ENCODE measurements at regions not wholly inside any gene's neighbourhood (a gene's known extent, or its start where the extent isn't known, plus 50 kb on each side); places are given as distances from the start of the nearest gene placed in this dataset.
"Not testable (repeated sequence)": the region's sequence is repeated elsewhere in the genome, so short reads cannot be mapped to it uniquely, and the experiment has no call there.

- no peak for DNase-seq (ENCODE audit: low read depth in 2 of 2)
These were observed 113.4 kb downstream of the RTP5 start for GRCh38 chr2:241982706-241983570.

GRCh38 chr2:241983571-241984270 lies 114.2 kb downstream of the RTP5 start:
- DNase-seq (ENCODE audit: low read depth in 2 of 2) = no peak

- DNase-seq (ENCODE audit: low read depth in 2 of 2) = no peak
These were observed 114.7 kb downstream of the RTP5 start for GRCh38 chr2:241984271-241984655.

GRCh38 chr2:241984658-241985057 lies 115.1 kb downstream of the RTP5 start:
- DNase-seq (ENCODE audit: low read depth in 2 of 2) = no peak

GRCh38 chr2:241985161-241985985 lies 115.8 kb downstream of the RTP5 start:
- DNase-seq (ENCODE audit: low read depth in 2 of 2) = not testable (repeated sequence)

GRCh38 chr2:241985986-241986329 lies 116.4 kb downstream of the RTP5 start:
- DNase-seq (ENCODE audit: low read depth in 2 of 2) = no peak

- DNase-seq (ENCODE audit: low read depth in 2 of 2) = no peak
These were observed 117.5 kb downstream of the RTP5 start for GRCh38 chr2:241986836-241987641.

GRCh38 chr2:241987726-241988125 lies 118.2 kb downstream of the RTP5 start:
- no peak for DNase-seq (ENCODE audit: low read depth in 2 of 2)

- no peak for DNase-seq (ENCODE audit: low read depth in 2 of 2)
These were observed 118.6 kb downstream of the RTP5 start for GRCh38 chr2:241988146-241988545.

- no peak for DNase-seq (ENCODE audit: low read depth in 2 of 2)
These were observed 119.5 kb downstream of the RTP5 start for GRCh38 chr2:241989074-241989473.

GRCh38 chr2:241990466-241990865 lies 120.9 kb downstream of the RTP5 start:
- DNase-seq (ENCODE audit: low read depth in 2 of 2) = no peak

- DNase-seq (ENCODE audit: low read depth in 2 of 2) = no peak
These were observed 121.8 kb downstream of the RTP5 start for GRCh38 chr2:241991299-241991698.

GRCh38 chr2:241992753-241993152 lies 123.2 kb downstream of the RTP5 start:
- no peak for DNase-seq (ENCODE audit: low read depth in 2 of 2)

- DNase-seq (ENCODE audit: low read depth in 2 of 2) = no peak
These were observed 124.0 kb downstream of the RTP5 start for GRCh38 chr2:241993386-241994005.

- no peak for DNase-seq (ENCODE audit: low read depth in 2 of 2)
These were observed 124.6 kb downstream of the RTP5 start for GRCh38 chr2:241994086-241994485.

GRCh38 chr2:241994556-241995213 lies 125.2 kb downstream of the RTP5 start:
- no peak for DNase-seq (ENCODE audit: low read depth in 2 of 2)

- DNase-seq (ENCODE audit: low read depth in 2 of 2) = no peak
These were observed 126.6 kb downstream of the RTP5 start for GRCh38 chr2:241996100-241996499.

- DNase-seq (ENCODE audit: low read depth in 2 of 2) = no peak
These were observed 127.5 kb downstream of the RTP5 start for GRCh38 chr2:241997017-241997416.

GRCh38 chr2:241999184-241999583 lies 129.7 kb downstream of the RTP5 start:
- no peak for DNase-seq (ENCODE audit: low read depth in 2 of 2)

- no peak for DNase-seq (ENCODE audit: low read depth in 2 of 2)
These were observed 132.3 kb downstream of the RTP5 start for GRCh38 chr2:242001853-242002252.

GRCh38 chr2:242002944-242003343 lies 133.4 kb downstream of the RTP5 start:
- no peak for DNase-seq (ENCODE audit: low read depth in 2 of 2)
